ENCODE measurements at regions not wholly inside any gene's neighbourhood (a gene's known extent, or its start where the extent isn't known, plus 50 kb on each side); places are given as distances from the start of the nearest gene placed in this dataset.

DNA sequence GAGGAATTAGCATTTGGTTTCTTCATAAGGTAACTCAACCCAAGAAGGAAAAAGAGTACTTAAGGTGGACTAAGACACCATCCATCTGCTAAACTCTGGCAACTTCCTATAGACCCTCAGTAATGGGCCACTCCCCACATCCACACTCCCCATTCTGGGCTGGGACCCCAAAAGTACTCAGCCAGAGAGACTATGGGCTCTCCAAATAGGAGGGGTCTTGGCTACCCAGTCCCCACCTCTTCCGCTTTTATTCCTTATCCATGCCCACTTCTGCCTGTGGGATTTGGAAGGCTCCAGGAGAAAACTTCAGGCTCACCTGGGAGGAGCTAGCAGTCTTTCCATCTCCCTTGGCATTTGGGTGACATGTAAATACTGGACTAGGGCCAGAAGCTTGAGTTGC, 164.5 kb upstream of the CCL2 start:
- H3K27me3 Mint-ChIP-seq = peaks cover 4% of the 10 kb centered on the region
- no peaks in the 10 kb centered on the region for H3K36me3 Mint-ChIP-seq (ENCODE audit: low read depth)
- no peak for TF ChIP-seq CTCF (IDR thresholded peaks at IDR 0.05)
- intact Hi-C loops (cut with micrococcal nuclease) = no loop called here
- no peak for ATAC-seq (ENCODE audit: low read depth)
- no peak overlapping the region for H3K4me3 Mint-ChIP-seq
- ChIA-PET CTCF (no interaction called here), POLR2A (no interaction called here)
- DNase-seq = no peak
- no peaks in the 10 kb centered on the region for H3K4me1 Mint-ChIP-seq
- no peaks in the 10 kb centered on the region for H3K9me3 Mint-ChIP-seq
- H3K27ac Mint-ChIP-seq = no peak overlapping the region

DNA sequence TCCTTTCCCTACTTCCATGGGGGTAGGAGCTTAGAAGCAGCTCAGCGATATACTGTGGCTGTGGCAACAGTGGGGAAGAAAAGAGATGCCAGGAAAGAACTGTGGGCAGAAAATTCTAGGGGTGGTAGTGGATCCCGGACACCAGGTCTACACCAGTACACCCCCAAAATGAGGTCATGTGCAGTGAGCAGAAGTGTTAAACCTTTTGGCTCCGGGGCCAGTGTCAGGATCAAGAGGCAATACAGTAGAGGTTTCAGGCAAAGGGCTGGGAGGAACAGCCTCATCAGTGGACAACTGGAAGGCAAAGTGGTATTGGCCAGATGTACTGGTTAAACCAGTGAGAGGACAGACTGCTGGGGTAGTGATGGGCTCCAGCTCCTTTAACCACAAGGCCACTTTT, 163.1 kb upstream of the CCL2 start:
- ChIA-PET CTCF (no interaction called here), POLR2A (no interaction called here)
- Mint-ChIP-seq H3K4me3 (no peak overlapping the region), H3K9me3 (no peaks in the 10 kb centered on the region), H3K27me3 (peaks cover 7% of the 10 kb centered on the region), H3K27ac (no peak overlapping the region), H3K4me1 (no peaks in the 10 kb centered on the region), H3K36me3 (ENCODE audit: low read depth) (no peaks in the 10 kb centered on the region)
- DNase-seq (no peak), ATAC-seq (ENCODE audit: low read depth) (no peak)
- TF ChIP-seq CTCF (IDR thresholded peaks at IDR 0.05) = no peak
- intact Hi-C loops (cut with micrococcal nuclease) = no loop called here

- DNase-seq (no peak), ATAC-seq (ENCODE audit: low read depth) (no peak)
- Mint-ChIP-seq H3K27ac (no peak overlapping the region), H3K4me1 (no peaks in the 10 kb centered on the region), H3K4me3 (no peak overlapping the region), H3K27me3 (peaks cover 7% of the 10 kb centered on the region), H3K36me3 (ENCODE audit: low read depth) (no peaks in the 10 kb centered on the region), H3K9me3 (no peaks in the 10 kb centered on the region)
- intact Hi-C loops (cut with micrococcal nuclease) = no loop called here
- ChIA-PET POLR2A (no interaction called here), CTCF (no interaction called here)
- no peak for TF ChIP-seq CTCF (IDR thresholded peaks at IDR 0.05)
Observed at GRCh38 chr17:34095106-34095505, 160.0 kb upstream of the CCL2 start.

DNA sequence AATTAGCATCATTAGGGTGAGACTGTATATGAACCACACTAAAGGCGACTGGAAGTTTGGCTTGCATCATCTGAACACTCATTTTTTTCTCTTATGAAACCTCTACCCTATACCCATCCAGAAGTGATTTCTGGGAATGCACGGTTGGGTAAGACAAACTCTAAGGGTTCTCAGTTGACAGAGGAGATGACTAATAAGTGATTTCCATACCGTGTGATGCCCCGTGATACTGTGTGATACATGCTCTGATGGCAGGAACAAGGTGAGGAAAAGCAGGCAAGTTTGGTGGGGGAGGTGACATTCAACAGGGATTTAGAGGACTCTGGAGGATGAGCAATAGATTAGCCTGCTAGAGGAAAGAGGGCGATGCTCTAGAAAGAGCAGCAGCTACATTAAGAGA, 156.4 kb upstream of the CCL2 start:
- ATAC-seq (ENCODE audit: low read depth) (no peak), DNase-seq (no peak)
- Mint-ChIP-seq H3K4me1 (no peaks in the 10 kb centered on the region), H3K27me3 (peaks cover 5% of the 10 kb centered on the region), H3K36me3 (ENCODE audit: low read depth) (no peaks in the 10 kb centered on the region), H3K9me3 (no peaks in the 10 kb centered on the region), H3K4me3 (no peak overlapping the region), H3K27ac (no peak overlapping the region)
- ChIA-PET CTCF (no interaction called here), POLR2A (no interaction called here)
- no peak for TF ChIP-seq CTCF (IDR thresholded peaks at IDR 0.05)
- intact Hi-C loops (cut with micrococcal nuclease) = no loop called here

DNA sequence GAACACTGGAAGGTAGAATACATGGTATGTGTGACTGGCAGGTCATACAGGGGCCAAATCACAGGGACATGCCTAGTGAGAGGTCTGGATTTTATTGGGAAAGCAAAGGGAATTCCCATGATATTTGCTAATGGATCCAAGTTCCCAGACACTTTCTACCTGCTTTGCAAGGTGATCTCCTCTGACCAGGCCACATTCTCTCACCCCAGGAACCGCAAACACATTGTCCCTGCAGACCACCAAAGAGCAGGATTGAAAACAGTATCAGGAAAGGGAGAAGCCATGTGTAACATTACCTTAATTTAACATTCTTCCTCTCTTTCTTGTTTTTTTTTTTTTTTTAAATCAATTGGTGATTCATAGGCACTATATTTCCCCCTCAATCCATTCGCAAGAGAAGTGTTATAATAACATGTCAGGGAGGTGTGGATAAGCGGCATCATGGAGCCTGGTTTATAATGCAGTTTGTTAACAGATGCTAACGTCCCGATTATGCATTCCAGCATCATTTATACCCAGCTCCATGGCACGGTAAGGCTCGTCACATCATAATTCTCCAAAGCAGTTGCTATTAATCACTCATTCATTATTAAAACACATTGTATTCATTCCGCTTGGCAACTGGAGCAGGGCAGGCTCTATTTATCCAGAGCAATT, 155.1 kb upstream of the CCL2 start:
- TF ChIP-seq CTCF (IDR thresholded peaks at IDR 0.05) = no peak
- intact Hi-C loops (cut with micrococcal nuclease) = no loop called here
- Mint-ChIP-seq H3K4me1 (no peaks in the 10 kb centered on the region), H3K36me3 (ENCODE audit: low read depth) (no peaks in the 10 kb centered on the region), H3K27me3 (peaks cover 4% of the 10 kb centered on the region), H3K4me3 (no peak overlapping the region), H3K9me3 (no peaks in the 10 kb centered on the region), H3K27ac (no peak overlapping the region)
- ATAC-seq (ENCODE audit: low read depth) (no peak), DNase-seq (no peak)
- ChIA-PET CTCF (no interaction called here), POLR2A (no interaction called here)

Measured in activated B cell treated with CpG ODN at 0.5 μM for 24 hours (primary cell).